HG03520 (cell line): ENCODE measurements at regions not wholly inside any gene's neighbourhood (a gene's known extent, or its start where the extent isn't known, plus 50 kb on each side); places are given as distances from the start of the nearest gene placed in this dataset.

Source experiments
- ATAC-seq: cut with Tn5 transposase; IDR thresholded peaks from one replicate; pipeline ENCODE4 v1.9.1; 2021; ENCODE audit warnings: mild to moderate bottlenecking, moderate library complexity; ENCODE audit not compliant: unreplicated experiment

DNA sequence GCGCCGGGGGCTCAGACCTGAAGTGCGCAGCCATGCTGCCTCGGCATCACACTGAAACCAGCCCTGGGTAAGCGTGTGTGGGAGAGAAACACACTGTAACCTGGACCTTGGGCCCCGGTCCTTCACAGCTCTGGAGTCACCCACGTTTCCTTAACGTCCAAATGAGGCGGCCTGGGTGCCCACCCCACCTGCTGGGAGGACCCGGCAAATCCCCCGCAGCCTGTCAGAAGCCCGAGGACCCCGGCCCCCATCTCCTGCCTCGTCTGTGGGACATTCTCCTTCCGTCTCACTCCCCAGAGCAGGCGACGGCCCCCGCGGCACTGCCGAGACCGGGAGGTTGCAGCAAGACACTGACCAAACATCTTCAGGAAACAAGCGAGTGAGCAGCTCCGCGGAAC, 66.5 kb upstream of the GALNT9 start:
- ATAC-seq, result no peak

DNA sequence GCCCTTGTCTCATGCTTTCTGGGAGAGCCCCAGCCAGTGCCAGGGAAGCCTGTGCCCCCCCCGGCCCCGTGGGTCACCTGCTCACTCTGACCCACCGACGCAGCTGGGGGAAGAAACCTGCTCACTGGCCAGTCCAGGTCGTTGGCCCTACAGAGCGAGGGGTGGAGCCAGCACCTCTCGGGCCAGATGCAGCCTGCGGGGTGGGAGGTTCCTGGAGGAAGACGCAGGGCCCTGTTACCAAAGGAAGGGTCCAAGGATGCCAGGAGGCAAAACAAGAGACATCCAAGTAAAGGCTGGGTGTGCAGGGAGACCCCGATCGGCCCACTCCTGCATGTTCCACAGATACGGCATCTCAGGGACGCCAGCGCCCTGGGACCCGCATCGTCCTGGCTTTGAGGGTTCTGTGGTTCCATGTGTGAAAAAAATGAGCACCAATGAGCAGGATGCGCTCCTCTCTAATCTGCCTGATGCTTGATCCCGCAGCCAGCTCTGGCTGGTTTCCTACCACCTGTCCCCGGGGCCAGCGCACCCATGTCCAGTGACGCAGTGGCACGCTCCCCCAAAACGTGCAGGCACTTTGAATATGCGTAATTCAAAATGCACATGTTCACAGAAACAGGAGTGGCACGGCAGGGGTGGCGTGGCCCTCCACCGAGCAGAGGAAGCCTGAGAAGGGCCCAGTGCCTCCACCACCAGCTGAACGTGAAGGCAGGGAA, 66.0 kb upstream of the GALNT9 start:
- no peak for ATAC-seq

DNA sequence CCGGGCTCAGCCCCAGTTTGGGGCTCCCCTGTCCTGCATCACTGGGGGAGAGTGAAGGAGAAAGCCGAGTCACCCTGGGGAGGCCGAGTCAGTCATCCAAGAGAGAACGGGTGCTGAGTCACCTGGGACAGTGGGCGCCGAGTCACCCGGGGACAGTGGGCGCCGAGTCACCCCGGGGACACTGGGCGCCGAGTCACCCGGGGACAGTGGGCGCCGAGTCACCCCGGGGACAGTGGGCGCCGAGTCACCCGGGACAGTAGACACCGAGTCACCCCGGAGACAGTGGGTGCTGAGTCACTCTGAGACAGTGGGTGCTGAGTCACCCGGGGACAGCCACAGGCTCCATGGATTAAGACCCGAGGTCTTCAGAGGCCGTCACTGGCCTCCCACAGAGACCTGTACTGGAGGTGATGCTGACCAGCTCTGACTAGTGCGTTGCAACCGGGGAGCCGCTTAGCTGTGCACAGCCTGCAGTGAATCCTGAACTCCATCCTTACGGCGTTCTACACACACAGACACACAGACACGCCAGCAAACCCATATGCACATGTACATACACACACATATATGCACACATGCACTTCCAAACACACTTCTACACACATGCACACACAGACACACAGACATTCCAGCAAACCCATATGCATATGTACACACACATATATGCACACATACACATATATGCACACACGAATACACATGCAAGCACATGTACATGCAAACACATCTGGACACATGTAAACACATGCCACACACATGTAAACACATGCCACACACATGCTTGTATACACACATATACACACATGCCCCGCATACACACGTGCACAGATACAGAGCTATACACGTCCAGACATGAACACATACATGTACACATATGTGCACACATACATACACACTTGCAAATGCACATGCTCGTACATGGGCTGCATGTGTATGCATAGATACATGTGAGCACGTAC, 64.9 kb upstream of the GALNT9 start:
- ATAC-seq, result no peak

GRCh38 chr12:132393245-132393795, 63.9 kb upstream of the GALNT9 start:
- ATAC-seq, result no peak

GRCh38 chr12:132392389-132393244, 63.2 kb upstream of the GALNT9 start:
- no peak for ATAC-seq

GRCh38 chr12:132391326-132392041, 62.1 kb upstream of the GALNT9 start:
- no peak for ATAC-seq

- no peak for ATAC-seq
These were observed 61.1 kb upstream of the GALNT9 start for GRCh38 chr12:132390287-132391076.

DNA sequence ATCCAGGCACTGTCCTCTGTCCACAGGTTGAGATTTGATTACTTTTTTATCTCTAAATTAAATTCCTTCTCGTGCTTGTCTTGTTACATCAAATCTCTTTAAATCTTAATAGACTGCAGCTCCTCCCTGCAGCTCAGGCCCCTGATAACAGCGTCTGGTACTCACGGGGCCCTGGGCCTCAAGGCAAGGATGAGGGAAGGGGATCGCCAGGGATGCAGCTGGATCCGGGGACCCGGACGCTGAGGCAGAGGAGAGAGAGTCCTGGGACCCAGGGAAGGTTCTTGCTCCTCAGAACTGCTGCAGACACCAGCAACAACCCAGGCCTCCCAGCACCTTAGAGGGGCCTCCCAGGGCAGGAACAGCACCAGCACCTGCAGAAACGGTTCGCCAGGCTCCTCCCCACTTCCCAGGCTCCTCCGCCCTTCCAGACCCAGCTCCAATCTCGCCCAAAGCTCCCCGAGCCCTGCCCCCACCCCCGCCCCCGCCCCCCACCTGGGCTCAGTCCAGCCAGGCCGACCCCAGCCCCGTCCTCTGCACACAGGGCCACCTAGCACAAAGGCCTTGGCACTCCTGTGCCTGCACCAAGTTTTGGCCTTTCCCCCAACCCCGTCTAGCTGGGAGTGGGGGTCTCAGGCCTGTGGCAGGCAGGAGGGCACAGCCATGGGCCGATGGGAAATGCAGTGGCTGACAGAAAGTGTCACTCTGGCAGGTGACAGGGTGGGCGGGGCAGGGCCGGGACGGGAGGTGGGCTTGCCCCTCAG, 60.3 kb upstream of the GALNT9 start:
- no peak for ATAC-seq

DNA sequence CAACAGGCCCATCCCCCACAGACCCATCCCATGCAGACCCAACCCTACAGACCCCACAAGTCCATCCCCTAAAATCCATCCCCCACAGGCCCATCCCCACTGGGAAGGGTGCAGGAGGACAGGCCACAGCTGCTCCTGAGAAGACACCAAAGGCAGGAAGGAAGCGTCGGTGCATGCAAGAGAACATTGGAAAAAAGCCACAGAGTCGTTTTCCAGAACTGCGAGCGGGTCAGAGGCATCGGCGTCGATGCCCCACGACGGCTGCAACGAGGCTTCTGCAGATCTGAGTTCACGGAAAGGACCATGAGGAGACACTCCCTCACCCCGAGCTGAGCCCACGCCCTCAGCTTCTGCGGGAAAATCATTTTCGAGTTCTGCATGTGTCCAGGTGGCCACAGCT, 59.6 kb upstream of the GALNT9 start:
- no peak for ATAC-seq

GRCh38 chr12:132388379-132389015, 59.1 kb upstream of the GALNT9 start:
- ATAC-seq, result no peak

GRCh38 chr12:132386926-132387497, 57.6 kb upstream of the GALNT9 start:
- ATAC-seq, result no peak

GRCh38 chr12:132385923-132386751, 56.7 kb upstream of the GALNT9 start:
- ATAC-seq, result no peak

GRCh38 chr12:132384916-132385774, 55.8 kb upstream of the GALNT9 start:
- ATAC-seq, result no peak

DNA sequence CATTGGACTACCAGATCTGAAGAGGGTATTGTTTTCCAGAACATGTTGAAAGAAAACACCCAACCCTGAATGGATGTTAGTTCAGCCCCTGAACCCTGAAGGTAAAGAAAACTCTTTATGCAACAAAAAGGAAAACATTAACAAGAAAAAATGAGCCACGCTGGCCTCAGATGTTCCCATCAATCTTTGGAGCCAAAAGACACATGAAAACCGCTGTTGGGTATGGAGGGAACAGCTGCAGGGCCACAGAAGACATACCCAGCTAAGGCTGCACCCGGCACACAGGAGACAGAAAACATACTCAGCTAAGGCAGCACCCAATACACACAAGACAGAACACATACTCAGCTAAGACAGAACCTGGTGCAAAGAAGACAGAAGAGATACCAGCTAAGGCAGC, 51.3 kb upstream of the GALNT9 start:
- no peak for ATAC-seq

DNA sequence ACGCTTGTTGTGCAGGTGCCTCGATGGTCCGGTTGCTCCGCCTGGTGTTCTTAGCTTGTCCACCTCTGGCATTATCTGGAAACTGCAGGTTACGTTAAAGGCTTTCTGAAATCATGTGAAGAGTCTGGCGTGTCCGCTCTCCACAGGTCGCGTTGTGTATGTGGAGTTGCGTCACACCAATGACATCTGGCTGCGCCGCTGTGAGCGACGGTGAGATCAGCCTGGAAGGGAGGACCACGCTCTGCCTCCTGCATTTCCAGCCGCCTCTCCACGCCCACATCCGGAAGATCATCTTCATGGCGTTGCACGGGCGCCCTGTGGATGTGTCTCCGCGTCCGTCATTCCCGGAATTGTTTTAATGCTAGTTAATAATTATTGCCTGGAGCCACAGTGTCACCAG, 50.6 kb upstream of the GALNT9 start:
- ATAC-seq, result no peak

- no peak for ATAC-seq
These were observed 50.2 kb upstream of the GALNT9 start for GRCh38 chr12:132379576-132379975.
